Cardiac fibroblast (primary cell): ENCODE measurements at regions not wholly inside any gene's neighbourhood (a gene's known extent, or its start where the extent isn't known, plus 50 kb on each side); places are given as distances from the start of the nearest gene placed in this dataset.

ENCODE experiments used
- DNase-seq, 2 donors: peaks; one replicate each; pipeline versions ENCODE4 v3.0.0 to v3.0.0-alpha.2; 2010; ENCODE audit warnings: low read depth in 2 of 2
- H3K4me3 ChIP-seq, 2 donors: replicated peaks in 1 of 2; 1 replicate in 1 of 2; 2 replicates in 1 of 2; pipeline ENCODE4 v1.5.1; 2011; ENCODE audit warnings: low read depth in 2 of 2, low read length in 2 of 2, mild to moderate bottlenecking in 2 of 2, moderate library complexity in 1 of 2
- TF ChIP-seq, protein P1 (sequence below): IDR thresholded peaks from one replicate; pipeline ENCODE4 v1.5.1; 2011; ENCODE audit warnings: low read depth, mild to moderate bottlenecking, low read length, inconsistent platforms

DNA sequence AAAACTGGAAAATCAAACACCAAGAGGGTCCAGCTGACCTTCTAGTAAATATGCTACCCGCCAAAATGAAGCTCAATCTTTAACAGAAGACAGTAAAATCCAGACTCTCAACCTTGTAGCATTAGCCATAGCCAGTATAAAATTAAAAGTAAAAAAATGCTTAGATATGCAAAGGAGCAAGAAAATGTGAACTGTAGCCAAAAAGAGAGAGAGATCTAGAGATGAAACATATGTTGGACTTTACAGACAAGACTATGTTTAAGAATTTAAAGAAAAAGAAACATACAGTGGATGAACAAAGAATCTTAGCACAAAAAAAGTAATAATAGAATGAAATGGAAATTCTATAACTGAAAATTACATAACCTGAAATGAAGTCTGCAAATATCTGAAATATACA is 344.5 kb downstream of the LRATD1 start:
- H3K4me3 ChIP-seq = no peak overlapping the region
- no peak for DNase-seq
- TF ChIP-seq, protein P1, sequence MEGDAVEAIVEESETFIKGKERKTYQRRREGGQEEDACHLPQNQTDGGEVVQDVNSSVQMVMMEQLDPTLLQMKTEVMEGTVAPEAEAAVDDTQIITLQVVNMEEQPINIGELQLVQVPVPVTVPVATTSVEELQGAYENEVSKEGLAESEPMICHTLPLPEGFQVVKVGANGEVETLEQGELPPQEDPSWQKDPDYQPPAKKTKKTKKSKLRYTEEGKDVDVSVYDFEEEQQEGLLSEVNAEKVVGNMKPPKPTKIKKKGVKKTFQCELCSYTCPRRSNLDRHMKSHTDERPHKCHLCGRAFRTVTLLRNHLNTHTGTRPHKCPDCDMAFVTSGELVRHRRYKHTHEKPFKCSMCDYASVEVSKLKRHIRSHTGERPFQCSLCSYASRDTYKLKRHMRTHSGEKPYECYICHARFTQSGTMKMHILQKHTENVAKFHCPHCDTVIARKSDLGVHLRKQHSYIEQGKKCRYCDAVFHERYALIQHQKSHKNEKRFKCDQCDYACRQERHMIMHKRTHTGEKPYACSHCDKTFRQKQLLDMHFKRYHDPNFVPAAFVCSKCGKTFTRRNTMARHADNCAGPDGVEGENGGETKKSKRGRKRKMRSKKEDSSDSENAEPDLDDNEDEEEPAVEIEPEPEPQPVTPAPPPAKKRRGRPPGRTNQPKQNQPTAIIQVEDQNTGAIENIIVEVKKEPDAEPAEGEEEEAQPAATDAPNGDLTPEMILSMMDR = no peak

DNA sequence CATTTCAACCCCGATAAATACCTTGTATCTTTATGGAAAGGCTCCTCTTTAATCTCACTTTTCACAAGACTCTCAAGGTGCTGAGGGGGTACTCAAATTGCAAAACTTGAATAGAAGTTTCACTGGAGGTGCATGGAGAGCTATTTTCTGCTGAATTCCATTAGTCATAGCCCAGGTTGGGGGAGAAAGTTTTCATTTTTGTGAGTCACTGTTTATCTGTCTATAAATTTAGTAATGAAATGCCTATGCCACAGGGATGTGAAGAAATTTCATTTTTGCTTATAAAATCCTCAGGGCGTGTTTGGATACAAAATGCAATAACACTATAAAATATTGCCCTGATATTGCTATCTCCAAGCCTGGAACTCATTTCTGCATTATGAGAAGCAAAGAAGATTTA is 346.3 kb downstream of the LRATD1 start:
- no peak overlapping the region for H3K4me3 ChIP-seq
- DNase-seq = no peak
- TF ChIP-seq, protein P1 = no peak

DNA sequence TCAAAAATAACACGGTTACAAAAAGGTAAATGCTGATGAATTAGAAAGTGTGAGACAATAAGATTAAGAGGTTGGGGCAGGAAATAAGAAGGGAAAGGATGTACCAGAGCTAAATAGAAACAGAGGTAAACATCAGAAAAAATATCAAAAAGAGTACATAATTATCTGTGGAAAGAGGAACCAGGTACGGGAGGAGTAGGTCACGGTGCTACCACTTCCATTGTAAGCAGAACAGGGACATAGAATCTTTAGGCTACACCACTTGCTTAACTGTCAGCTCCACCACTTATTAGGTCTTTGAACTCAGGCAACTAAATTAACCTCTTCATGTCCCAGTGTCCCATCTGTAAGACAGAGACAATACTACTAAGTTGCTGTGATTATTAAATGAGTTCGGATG is 350.3 kb downstream of the LRATD1 start:
- DNase-seq = no peak
- TF ChIP-seq, protein P1 = no peak

DNA sequence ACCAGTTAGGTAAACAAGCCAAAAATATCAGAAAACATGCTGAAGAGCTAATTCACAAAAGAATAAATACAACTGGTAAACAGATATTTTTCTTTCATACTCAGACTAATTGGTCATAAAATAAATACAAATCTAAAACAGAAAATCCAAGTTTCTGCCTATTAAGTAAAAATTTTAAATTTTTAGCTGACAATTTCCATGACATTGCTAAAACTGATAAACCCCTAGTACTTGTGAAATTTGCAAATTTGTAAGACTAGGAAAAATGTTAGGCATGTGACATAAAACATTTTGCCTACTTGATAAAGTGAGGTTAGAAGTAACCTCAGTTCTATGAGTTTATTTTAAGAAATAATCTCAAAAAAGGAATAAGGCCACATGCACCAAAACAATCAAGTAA is 356.1 kb downstream of the LRATD1 start:
- no peak overlapping the region for H3K4me3 ChIP-seq
- no peak for DNase-seq
- TF ChIP-seq, protein P1 = no peak

More for the DNA sequence above, 350.3 kb downstream of the LRATD1 start:
- H3K4me3 ChIP-seq = no peak overlapping the region

DNA sequence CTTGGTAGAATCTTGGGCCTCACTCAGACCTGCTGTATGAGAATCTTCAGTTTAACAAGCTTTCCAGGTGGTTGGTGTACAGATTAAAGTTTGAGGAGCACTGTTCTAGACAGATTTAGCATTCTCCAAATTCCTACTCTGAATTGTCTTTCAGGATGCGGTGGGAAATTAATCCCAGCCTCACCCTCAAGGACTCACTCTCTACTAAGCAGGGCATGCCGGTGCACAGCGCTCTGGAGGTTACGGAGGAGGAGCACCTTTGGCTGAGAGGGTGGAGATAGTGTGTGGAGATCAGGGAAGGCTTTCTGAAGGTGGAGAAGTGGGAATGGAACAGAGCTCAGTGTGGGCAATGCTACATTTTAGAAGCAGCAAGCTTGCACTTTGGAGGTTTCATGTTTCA is 359.2 kb downstream of the LRATD1 start:
- no peak overlapping the region for H3K4me3 ChIP-seq
- DNase-seq = no peak

DNA sequence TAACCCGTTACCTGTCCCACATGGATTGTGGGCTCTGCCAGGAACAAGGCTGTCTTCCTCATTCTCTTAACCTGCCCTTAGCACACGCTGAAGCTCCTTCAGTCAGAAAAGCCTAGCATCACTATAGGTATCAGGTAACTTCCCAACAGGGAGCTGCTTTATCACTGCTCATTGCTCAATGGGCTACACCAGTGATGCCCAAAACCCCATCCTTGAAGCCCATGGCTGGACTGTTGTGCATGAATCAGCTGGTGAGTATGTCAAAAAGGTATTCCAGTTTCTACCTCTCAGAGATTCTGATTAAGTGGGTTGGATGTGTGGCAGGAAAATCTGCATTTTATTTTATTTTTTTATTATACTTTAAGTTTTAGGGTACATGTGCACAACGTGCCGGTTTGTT is 362.2 kb downstream of the LRATD1 start:
- TF ChIP-seq, protein P1 = no peak
- no peak overlapping the region for H3K4me3 ChIP-seq
- DNase-seq = no peak

More for the DNA sequence above, 359.2 kb downstream of the LRATD1 start:
- TF ChIP-seq, protein P1 = no peak

DNA sequence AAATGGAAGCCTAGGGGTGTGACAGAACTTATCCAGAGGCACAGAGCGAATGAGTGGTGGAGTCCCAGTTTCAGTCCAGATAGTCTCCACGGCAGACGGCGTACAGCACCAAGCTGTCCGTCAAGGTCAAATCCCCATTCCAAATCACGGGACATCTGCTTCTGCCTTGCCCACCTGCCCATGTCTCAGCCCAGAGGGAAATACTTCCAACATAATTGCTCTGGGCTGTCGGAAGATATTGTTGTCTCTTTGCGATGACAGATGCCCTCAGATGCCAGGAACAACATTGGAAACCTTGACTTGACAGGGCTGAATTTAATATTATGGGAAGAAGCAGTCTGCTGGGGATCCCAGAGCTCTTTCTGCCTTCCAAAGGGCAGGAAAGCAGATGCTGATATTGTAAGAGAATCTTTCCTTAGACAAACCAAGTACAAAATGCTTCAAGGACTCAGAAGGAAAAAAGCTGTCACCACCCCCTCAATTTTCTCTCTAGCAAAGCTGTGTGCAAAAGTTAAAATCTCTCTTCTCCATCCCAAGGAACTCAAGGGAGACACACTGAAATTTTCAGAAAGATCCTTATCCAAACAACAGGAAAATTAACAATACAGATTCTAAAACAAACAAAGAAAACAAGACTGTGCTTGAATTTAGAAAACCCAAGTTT is 364.0 kb downstream of the LRATD1 start:
- H3K4me3 ChIP-seq = no peak overlapping the region
- no peak for DNase-seq
- TF ChIP-seq, protein P1 = no peak
